ENCODE measurements at regions not wholly inside any gene's neighbourhood (a gene's known extent, or its start where the extent isn't known, plus 50 kb on each side); places are given as distances from the start of the nearest gene placed in this dataset.

- H3K27me3 ChIP-seq (ENCODE audit: low read length), result no peaks in the 10 kb centered on the region
- H3K36me3 ChIP-seq (ENCODE audit: low read depth, low read length), result no peaks in the 10 kb centered on the region
- H3K4me3 ChIP-seq (ENCODE audit: low read length), result no peak overlapping the region
- no peak overlapping the region for H2AFZ ChIP-seq (ENCODE audit: low read length)
- TF ChIP-seq, protein P1, sequence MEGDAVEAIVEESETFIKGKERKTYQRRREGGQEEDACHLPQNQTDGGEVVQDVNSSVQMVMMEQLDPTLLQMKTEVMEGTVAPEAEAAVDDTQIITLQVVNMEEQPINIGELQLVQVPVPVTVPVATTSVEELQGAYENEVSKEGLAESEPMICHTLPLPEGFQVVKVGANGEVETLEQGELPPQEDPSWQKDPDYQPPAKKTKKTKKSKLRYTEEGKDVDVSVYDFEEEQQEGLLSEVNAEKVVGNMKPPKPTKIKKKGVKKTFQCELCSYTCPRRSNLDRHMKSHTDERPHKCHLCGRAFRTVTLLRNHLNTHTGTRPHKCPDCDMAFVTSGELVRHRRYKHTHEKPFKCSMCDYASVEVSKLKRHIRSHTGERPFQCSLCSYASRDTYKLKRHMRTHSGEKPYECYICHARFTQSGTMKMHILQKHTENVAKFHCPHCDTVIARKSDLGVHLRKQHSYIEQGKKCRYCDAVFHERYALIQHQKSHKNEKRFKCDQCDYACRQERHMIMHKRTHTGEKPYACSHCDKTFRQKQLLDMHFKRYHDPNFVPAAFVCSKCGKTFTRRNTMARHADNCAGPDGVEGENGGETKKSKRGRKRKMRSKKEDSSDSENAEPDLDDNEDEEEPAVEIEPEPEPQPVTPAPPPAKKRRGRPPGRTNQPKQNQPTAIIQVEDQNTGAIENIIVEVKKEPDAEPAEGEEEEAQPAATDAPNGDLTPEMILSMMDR (conservative IDR thresholded peaks at IDR 0.05; ENCODE audit: low read depth, low read length), result no peak
- no peak for TF ChIP-seq EZH2phosphoT487 (IDR thresholded peaks at IDR 0.05; ENCODE audit: borderline replicate concordance, low read length)
- no peak for TF ChIP-seq EZH2 (IDR thresholded peaks at IDR 0.05; ENCODE audit: low read length, unreplicated experiment)
- H3K9ac ChIP-seq (ENCODE audit: low read length), result no peak overlapping the region
- intact Hi-C loops (cut with micrococcal nuclease), result no loop called here
- no peaks in the 10 kb centered on the region for H3K79me2 ChIP-seq (ENCODE audit: low read length)
- DNase-seq, result no peak
- no peaks in the 10 kb centered on the region for H3K4me1 ChIP-seq (ENCODE audit: insufficient read depth, low read length)
- no peak for ATAC-seq
- H3K4me2 ChIP-seq (ENCODE audit: low read length), result no peak overlapping the region
- H3K27ac ChIP-seq (ENCODE audit: low read length), result no peak overlapping the region
- no peaks in the 10 kb centered on the region for H3K9me3 ChIP-seq (ENCODE audit: low read length)
- ChIA-PET POLR2A (ENCODE audit: unreplicated experiment) (no interaction called here), CTCF (no interaction called here)
- H3F3A ChIP-seq (ENCODE audit: low read length, unreplicated experiment), result no peaks in the 10 kb centered on the region
- no peaks in the 10 kb centered on the region for H4K20me1 ChIP-seq (ENCODE audit: low read length)
- BruUV-seq (replicated peaks), result no TSS peak
- no peaks in the 10 kb centered on the region for H3K9me2 ChIP-seq (replicated peaks; ENCODE audit: low read length)
These were observed 1176.9 kb upstream of the LRRTM1 start for GRCh38 chr2:81481242-81481993.

DNA sequence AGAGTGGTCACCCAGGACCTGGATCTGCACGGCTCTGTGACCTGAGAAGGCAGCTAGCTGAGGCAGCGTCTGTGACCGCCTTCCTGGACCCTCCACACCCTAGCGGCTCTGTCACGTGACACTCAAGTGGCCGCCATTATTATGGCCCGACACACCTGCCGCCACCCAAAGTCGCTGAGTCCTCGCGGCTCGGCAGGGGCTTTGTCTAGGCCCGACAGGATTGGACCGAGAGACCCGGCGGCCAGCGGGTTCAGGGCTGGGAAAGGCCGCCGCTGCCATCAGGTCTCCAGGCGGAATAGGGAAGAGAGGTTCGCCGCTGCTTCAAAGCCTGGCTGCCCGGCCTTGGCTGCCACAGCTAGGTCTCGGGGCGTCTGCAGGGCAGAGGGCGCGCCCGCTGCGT lies 1162.5 kb upstream of the LRRTM1 start:
- Histone ChIP-seq H3K4me2 (ENCODE audit: low read length) (no peak overlapping the region), H3K79me2 (ENCODE audit: low read length) (no peaks in the 10 kb centered on the region), H3K4me1 (ENCODE audit: insufficient read depth, low read length) (no peaks in the 10 kb centered on the region), H3K9me2 (replicated peaks; ENCODE audit: low read length) (no peaks in the 10 kb centered on the region), H3K36me3 (ENCODE audit: low read depth, low read length) (no peaks in the 10 kb centered on the region), H4K20me1 (ENCODE audit: low read length) (no peaks in the 10 kb centered on the region), H3K4me3 (ENCODE audit: low read length) (no peak overlapping the region), H3K9ac (ENCODE audit: low read length) (no peak overlapping the region), H3K9me3 (ENCODE audit: low read length) (no peaks in the 10 kb centered on the region), H3F3A (ENCODE audit: low read length, unreplicated experiment) (no peaks in the 10 kb centered on the region), H3K27ac (ENCODE audit: low read length) (no peak overlapping the region), H3K27me3 (ENCODE audit: low read length) (no peaks in the 10 kb centered on the region), H2AFZ (ENCODE audit: low read length) (no peak overlapping the region)
- ChIA-PET POLR2A (ENCODE audit: unreplicated experiment) (no interaction called here), CTCF (no interaction called here)
- no TSS peak for BruUV-seq (replicated peaks)
- TF ChIP-seq EZH2 (IDR thresholded peaks at IDR 0.05; ENCODE audit: low read length, unreplicated experiment), result no peak
- TF ChIP-seq, protein P1 (conservative IDR thresholded peaks at IDR 0.05; ENCODE audit: low read depth, low read length), result no peak
- TF ChIP-seq EZH2phosphoT487 (IDR thresholded peaks at IDR 0.05; ENCODE audit: borderline replicate concordance, low read length), result no peak
- DNase-seq (no peak), ATAC-seq (no peak)
- intact Hi-C loops (cut with micrococcal nuclease), result no loop called here

- no TSS peak for BruUV-seq (replicated peaks)
- Histone ChIP-seq H4K20me1 (ENCODE audit: low read length) (no peaks in the 10 kb centered on the region), H3K79me2 (ENCODE audit: low read length) (no peaks in the 10 kb centered on the region), H3K27ac (ENCODE audit: low read length) (no peak overlapping the region), H2AFZ (ENCODE audit: low read length) (no peak overlapping the region), H3K4me3 (ENCODE audit: low read length) (no peak overlapping the region), H3K36me3 (ENCODE audit: low read depth, low read length) (no peaks in the 10 kb centered on the region), H3F3A (ENCODE audit: low read length, unreplicated experiment) (no peaks in the 10 kb centered on the region), H3K9ac (ENCODE audit: low read length) (no peak overlapping the region), H3K27me3 (ENCODE audit: low read length) (no peaks in the 10 kb centered on the region), H3K4me1 (ENCODE audit: insufficient read depth, low read length) (no peaks in the 10 kb centered on the region), H3K4me2 (ENCODE audit: low read length) (0 out of 2 replicates have a peak overlapping the region, but pooled peaks have one; percentile 20), H3K9me2 (replicated peaks; ENCODE audit: low read length) (no peaks in the 10 kb centered on the region), H3K9me3 (ENCODE audit: low read length) (no peaks in the 10 kb centered on the region)
- intact Hi-C loops (cut with micrococcal nuclease), result no loop called here
- ATAC-seq, result no peak
- TF ChIP-seq EZH2phosphoT487 (IDR thresholded peaks at IDR 0.05; ENCODE audit: borderline replicate concordance, low read length), result no peak
- TF ChIP-seq, protein P1 (conservative IDR thresholded peaks at IDR 0.05; ENCODE audit: low read depth, low read length), result no peak
- TF ChIP-seq EZH2 (IDR thresholded peaks at IDR 0.05; ENCODE audit: low read length, unreplicated experiment), result no peak
- POLR2A ChIA-PET (ENCODE audit: unreplicated experiment), result no interaction called here
- CTCF ChIA-PET, result no interaction called here
- no peak for DNase-seq
These were observed 1157.9 kb upstream of the LRRTM1 start for GRCh38 chr2:81462420-81462819.
